ENCODE measurements at regions not wholly inside any gene's neighbourhood (a gene's known extent, or its start where the extent isn't known, plus 50 kb on each side); places are given as distances from the start of the nearest gene placed in this dataset.

GRCh38 chr7:17136126-17136525 lies 162.3 kb upstream of the AHR start:
- DNase-seq: no peak
- peaks cover 0 to 32% (median 0%) of the 10 kb centered on the region in 5 donors for H3K36me3 Mint-ChIP-seq
- ChIA-PET POLR2A (no interaction called here), CTCF (no interaction called here)
- peak overlapping the region in 1 of 9 donors; percentile 9 for H3K27ac Mint-ChIP-seq
- H3K9me3 Mint-ChIP-seq: peaks cover 0 to 3% (median 0%) of the 10 kb centered on the region in 11 donors
- Histone ChIP-seq H3K36me3 (ENCODE audit: control insufficient read depth in 2 of 3, insufficient read depth in 3 of 3, low read length in 3 of 3) (no peaks in the 10 kb centered on the region), H3K4me1 (ENCODE audit: control insufficient read depth in 2 of 2, insufficient read depth in 2 of 2, low read length in 2 of 2) (peaks cover 26 to 35% of the 10 kb centered on the region in 2 donors), H3K4me3 (ENCODE audit: low read length) (no peak overlapping the region), H3K27ac (ENCODE audit: low read depth, low read length) (no peak overlapping the region), H3K9me3 (ENCODE audit: control insufficient read depth in 2 of 3, low read length in 3 of 3) (no peaks in the 10 kb centered on the region), H3K27me3 (ENCODE audit: control insufficient read depth in 2 of 2, insufficient read depth in 2 of 2, low read length in 2 of 2) (no peaks in the 10 kb centered on the region)
- no peaks in the 10 kb centered on the region for H3K27me3 Mint-ChIP-seq
- intact Hi-C loops (cut with micrococcal nuclease): loop anchor here in 1 of 2 donors (10.0 kb wide), 1 partner anchor 131 kb away; no protein-coding TSS in a partner anchor
- ATAC-seq: no peak
- no peak overlapping the region for H3K4me3 Mint-ChIP-seq
- peaks cover 20 to 62% (median 32%) of the 10 kb centered on the region in 7 donors for H3K4me1 Mint-ChIP-seq

GRCh38 chr7:17139081-17139480 lies 159.4 kb upstream of the AHR start:
- intact Hi-C loops (cut with micrococcal nuclease): loop anchor here (1.0 to 10.0 kb wide), 6 partner anchors 16 to 161 kb away; partner anchors contain the start of gene AHR (in 1 of the 2)
- peaks cover 0 to 24% (median 0%) of the 10 kb centered on the region in 5 donors for H3K36me3 Mint-ChIP-seq
- ChIA-PET CTCF (no interaction called here), POLR2A (interaction anchor here (3.1 kb wide), 1 partner anchor 159 kb away, joined by 11 read pairs; the partner anchor contains the start of gene AHR)
- Histone ChIP-seq H3K4me1 (ENCODE audit: control insufficient read depth in 2 of 2, insufficient read depth in 2 of 2, low read length in 2 of 2) (peaks cover 41 to 42% of the 10 kb centered on the region in 2 donors), H3K36me3 (ENCODE audit: control insufficient read depth in 2 of 3, insufficient read depth in 3 of 3, low read length in 3 of 3) (no peaks in the 10 kb centered on the region), H3K4me3 (ENCODE audit: low read length) (peak overlapping the region; percentile 4), H3K9me3 (ENCODE audit: control insufficient read depth in 2 of 3, low read length in 3 of 3) (no peaks in the 10 kb centered on the region), H3K27me3 (ENCODE audit: control insufficient read depth in 2 of 2, insufficient read depth in 2 of 2, low read length in 2 of 2) (no peaks in the 10 kb centered on the region), H3K27ac (ENCODE audit: low read depth, low read length) (peak overlapping the region; percentile 67)
- peaks cover 34 to 76% (median 48%) of the 10 kb centered on the region in 7 donors for H3K4me1 Mint-ChIP-seq
- H3K27me3 Mint-ChIP-seq: no peaks in the 10 kb centered on the region
- peak overlapping the region; percentile 10 to 77 (median 74) for H3K4me3 Mint-ChIP-seq
- ATAC-seq (peak; percentile 47), DNase-seq (peak in 5 of 9 donors; percentile 1 to 39 (median 23))
- peak overlapping the region; percentile 86 to 96 (median 89) for H3K27ac Mint-ChIP-seq
- peaks cover 0 to 5% (median 0%) of the 10 kb centered on the region in 11 donors for H3K9me3 Mint-ChIP-seq

GRCh38 chr7:17140406-17140805 lies 158.0 kb upstream of the AHR start:
- no peak overlapping the region for H3K4me3 ChIP-seq (ENCODE audit: low read length)
- H3K9me3 ChIP-seq (ENCODE audit: control insufficient read depth in 2 of 3, low read length in 3 of 3): no peaks in the 10 kb centered on the region
- intact Hi-C loops (cut with micrococcal nuclease): loop anchor here (5.0 to 10.0 kb wide), 4 partner anchors 83 to 718 kb away; partner anchors contain the start of genes ANKMY2 (in 1 of the 2), BZW2 (in 1 of the 2) and CRPPA (in 1 of the 2)
- no peaks in the 10 kb centered on the region for H3K27me3 ChIP-seq (ENCODE audit: control insufficient read depth in 2 of 2, insufficient read depth in 2 of 2, low read length in 2 of 2)
- peak overlapping the region; percentile 67 for H3K27ac ChIP-seq (ENCODE audit: low read depth, low read length)
- ATAC-seq (no peak), DNase-seq (no peak)
- peaks cover 47 to 48% of the 10 kb centered on the region in 2 donors for H3K4me1 ChIP-seq (ENCODE audit: control insufficient read depth in 2 of 2, insufficient read depth in 2 of 2, low read length in 2 of 2)
- Mint-ChIP-seq H3K4me3 (peak overlapping the region in 1 of 10 donors; percentile 66), H3K36me3 (peaks cover 0 to 18% (median 0%) of the 10 kb centered on the region in 5 donors), H3K9me3 (peaks cover 0 to 5% (median 0%) of the 10 kb centered on the region in 11 donors), H3K27me3 (no peaks in the 10 kb centered on the region), H3K27ac (peak overlapping the region; percentile 86 to 96 (median 89)), H3K4me1 (peaks cover 32 to 76% (median 62%) of the 10 kb centered on the region in 7 donors)
- ChIA-PET POLR2A (interaction anchor here (1.1 to 3.1 kb wide), 3 partner anchors 10 to 159 kb away, joined by 3 to 11 read pairs (median 3); partner anchors contain the start of gene AHR), CTCF (interaction anchor here (0.6 kb wide), 1 partner anchor 157 kb away, joined by 3 read pairs; no protein-coding TSS in a partner anchor)
- no peaks in the 10 kb centered on the region for H3K36me3 ChIP-seq (ENCODE audit: control insufficient read depth in 2 of 3, insufficient read depth in 3 of 3, low read length in 3 of 3)

GRCh38 chr7:17142831-17143541 lies 155.5 kb upstream of the AHR start:
- intact Hi-C loops (cut with micrococcal nuclease): loop anchor here (1.0 to 10.0 kb wide), 7 partner anchors 24 to 797 kb away; partner anchors contain the start of genes ANKMY2 (in 2 of the 2), BZW2 (in 1 of the 2), CRPPA (in 1 of the 2) and SNX13 (in 1 of the 2)
- Histone ChIP-seq H3K4me3 (ENCODE audit: low read length) (peak overlapping the region; percentile 44), H3K27me3 (ENCODE audit: control insufficient read depth in 2 of 2, insufficient read depth in 2 of 2, low read length in 2 of 2) (no peaks in the 10 kb centered on the region), H3K9me3 (ENCODE audit: control insufficient read depth in 2 of 3, low read length in 3 of 3) (no peaks in the 10 kb centered on the region), H3K4me1 (ENCODE audit: control insufficient read depth in 2 of 2, insufficient read depth in 2 of 2, low read length in 2 of 2) (peaks cover 39 to 47% of the 10 kb centered on the region in 2 donors), H3K36me3 (ENCODE audit: control insufficient read depth in 2 of 3, insufficient read depth in 3 of 3, low read length in 3 of 3) (no peaks in the 10 kb centered on the region), H3K27ac (ENCODE audit: low read depth, low read length) (peak overlapping the region; percentile 59)
- ATAC-seq (peak; percentile 52), DNase-seq (no peak)
- peaks cover 31 to 70% (median 59%) of the 10 kb centered on the region in 7 donors for H3K4me1 Mint-ChIP-seq
- no peaks in the 10 kb centered on the region for H3K27me3 Mint-ChIP-seq
- H3K36me3 Mint-ChIP-seq: peaks cover 0 to 8% (median 0%) of the 10 kb centered on the region in 5 donors
- ChIA-PET POLR2A (interaction anchor here (1.2 kb wide), 2 partner anchors 11 to 156 kb away, joined by 3 read pairs; partner anchors contain the start of gene AHR), CTCF (no interaction called here)
- H3K4me3 Mint-ChIP-seq: peak overlapping the region; percentile 70 to 85 (median 76)
- peaks cover 0 to 5% (median 0%) of the 10 kb centered on the region in 11 donors for H3K9me3 Mint-ChIP-seq
- H3K27ac Mint-ChIP-seq: peak overlapping the region; percentile 72 to 94 (median 87)

GRCh38 chr7:17144322-17144721 lies 154.1 kb upstream of the AHR start:
- ATAC-seq (peak; percentile 82), DNase-seq (peak in 1 of 9 donors; percentile 69)
- H3K27ac Mint-ChIP-seq: peak overlapping the region in 8 of 9 donors; percentile 0 to 91 (median 55)
- H3K9me3 Mint-ChIP-seq: peaks cover 0 to 5% (median 0%) of the 10 kb centered on the region in 11 donors
- no peak overlapping the region for H3K27ac ChIP-seq (ENCODE audit: low read depth, low read length)
- POLR2A ChIA-PET: interaction anchor here (0.6 to 1.0 kb wide), 2 partner anchors 79 to 153 kb away, joined by 3 read pairs; no protein-coding TSS in a partner anchor
- no peaks in the 10 kb centered on the region for H3K27me3 Mint-ChIP-seq
- peaks cover 0 to 9% (median 0%) of the 10 kb centered on the region in 5 donors for H3K36me3 Mint-ChIP-seq
- no peaks in the 10 kb centered on the region for H3K9me3 ChIP-seq (ENCODE audit: control insufficient read depth in 2 of 3, low read length in 3 of 3)
- H3K4me3 Mint-ChIP-seq: peak overlapping the region in 9 of 10 donors; percentile 26 to 85 (median 49)
- H3K4me1 Mint-ChIP-seq: peaks cover 21 to 57% (median 46%) of the 10 kb centered on the region in 7 donors
- H3K4me1 ChIP-seq (ENCODE audit: control insufficient read depth in 2 of 2, insufficient read depth in 2 of 2, low read length in 2 of 2): peaks cover 26 to 35% of the 10 kb centered on the region in 2 donors
- CTCF ChIA-PET: no interaction called here
- intact Hi-C loops (cut with micrococcal nuclease): loop anchor here (1.0 to 10.0 kb wide), 7 partner anchors 15 to 722 kb away; partner anchors contain the start of genes AHR (in 1 of the 2), ANKMY2 (in 1 of the 2), BZW2 (in 1 of the 2) and CRPPA (in 1 of the 2)
- peak overlapping the region; percentile 6 for H3K4me3 ChIP-seq (ENCODE audit: low read length)
- H3K27me3 ChIP-seq (ENCODE audit: control insufficient read depth in 2 of 2, insufficient read depth in 2 of 2, low read length in 2 of 2): no peaks in the 10 kb centered on the region
- no peaks in the 10 kb centered on the region for H3K36me3 ChIP-seq (ENCODE audit: control insufficient read depth in 2 of 3, insufficient read depth in 3 of 3, low read length in 3 of 3)

GRCh38 chr7:17146621-17147020 lies 151.8 kb upstream of the AHR start:
- Mint-ChIP-seq H3K27ac (peak overlapping the region in 1 of 9 donors; percentile 62), H3K9me3 (peaks cover 0 to 5% (median 0%) of the 10 kb centered on the region in 11 donors), H3K27me3 (no peaks in the 10 kb centered on the region), H3K4me1 (peaks cover 22 to 46% (median 34%) of the 10 kb centered on the region in 7 donors), H3K36me3 (peaks cover 0 to 9% (median 0%) of the 10 kb centered on the region in 5 donors), H3K4me3 (no peak overlapping the region)
- intact Hi-C loops (cut with micrococcal nuclease): loop anchor here in 1 of 2 donors (10.0 kb wide), 1 partner anchor 502 kb away; the partner anchor contains the start of genes ANKMY2 and BZW2
- no peaks in the 10 kb centered on the region for H3K9me3 ChIP-seq (ENCODE audit: control insufficient read depth in 2 of 3, low read length in 3 of 3)
- H3K36me3 ChIP-seq (ENCODE audit: control insufficient read depth in 2 of 3, insufficient read depth in 3 of 3, low read length in 3 of 3): no peaks in the 10 kb centered on the region
- no peak overlapping the region for H3K4me3 ChIP-seq (ENCODE audit: low read length)
- no peaks in the 10 kb centered on the region for H3K27me3 ChIP-seq (ENCODE audit: control insufficient read depth in 2 of 2, insufficient read depth in 2 of 2, low read length in 2 of 2)
- POLR2A ChIA-PET: no interaction called here
- ATAC-seq: no peak
- CTCF ChIA-PET: no interaction called here
- peaks cover 13 to 21% of the 10 kb centered on the region in 2 donors for H3K4me1 ChIP-seq (ENCODE audit: control insufficient read depth in 2 of 2, insufficient read depth in 2 of 2, low read length in 2 of 2)
- no peak for DNase-seq
- H3K27ac ChIP-seq (ENCODE audit: low read depth, low read length): no peak overlapping the region
